SU-DHL-6 (cell line): ENCODE measurements at regions not wholly inside any gene's neighbourhood (a gene's known extent, or its start where the extent isn't known, plus 50 kb on each side); places are given as distances from the start of the nearest gene placed in this dataset.

ENCODE experiments used
- H2AFZ ChIP-seq: fragments of 200-600 bp; sonication (generic); 2 replicates; pipeline ENCODE4 v1.6.1; 2014; ENCODE audit warnings: low read depth, mild to moderate bottlenecking, moderate library complexity, mixed read lengths, antibody characterized with exemption, low read length; ENCODE audit not compliant: severe bottlenecking
- H3F3A ChIP-seq: fragments of 200-600 bp; shearing (Covaris generic); 2 replicates; pipeline ENCODE4 v1.6.0; 2016; ENCODE audit warnings: antibody characterized with exemption, mild to moderate bottlenecking; ENCODE audit not compliant: insufficient read depth
- H3K27ac ChIP-seq: fragments of 200-600 bp; sonication (generic); 2 replicates; pipeline ENCODE4 v1.5.1; 2016; ENCODE audit warnings: low read depth, mild to moderate bottlenecking, low read length, moderate library complexity, mixed read lengths
- H3K27me3 ChIP-seq: fragments of 200-600 bp; sonication (generic), shearing (Covaris generic); 2 replicates; pipeline ENCODE4 v1.6.0; 2014; ENCODE audit warnings: mild to moderate bottlenecking, low read length
- H3K36me3 ChIP-seq: fragments of 200-600 bp; sonication (generic); 2 replicates; pipeline ENCODE4 v1.6.1; 2014; ENCODE audit warnings: mild to moderate bottlenecking, low read length, mixed read lengths
- H3K4me2 ChIP-seq: fragments of 300-600, 200-600 bp; shearing (Covaris generic), sonication (generic); 2 replicates; pipeline ENCODE4 v1.6.0; 2014; ENCODE audit warnings: low read length, low read depth, mild to moderate bottlenecking; ENCODE audit not compliant: poor library complexity, severe bottlenecking
- H3K4me3 ChIP-seq: fragments of 200-600 bp; sonication (generic); 2 replicates; pipeline ENCODE4 v1.5.1; 2014; ENCODE audit warnings: antibody characterized with exemption, low read length, mild to moderate bottlenecking, mixed read lengths; ENCODE audit not compliant: insufficient read depth, poor library complexity, severe bottlenecking
- H3K79me2 ChIP-seq: fragments of 200-600 bp; sonication (generic); 2 replicates; pipeline ENCODE4 v1.6.1; 2014; ENCODE audit warnings: mild to moderate bottlenecking, low read length, moderate library complexity; ENCODE audit not compliant: insufficient read depth
- H3K9ac ChIP-seq: fragments of 200-600 bp; sonication (generic); 2 replicates; pipeline ENCODE4 v1.7.0; 2014; ENCODE audit warnings: mild to moderate bottlenecking, low read length
- H3K9me2 ChIP-seq: fragments of 200-600 bp; sonication (generic); replicated peaks from 2 replicates; pipeline ENCODE4 v1.6.1; 2014; ENCODE audit warnings: low read length; ENCODE audit not compliant: insufficient read depth
- H3K9me3 ChIP-seq: fragments of 200-600 bp; sonication (generic); 2 replicates; pipeline ENCODE4 v1.6.1; 2014; ENCODE audit warnings: low read length, mixed read lengths; ENCODE audit not compliant: insufficient read depth
- H4K20me1 ChIP-seq: fragments of 200-600 bp; sonication (generic); 2 replicates; pipeline ENCODE4 v1.6.1; 2014; ENCODE audit warnings: low read depth, mild to moderate bottlenecking, antibody characterized with exemption, low read length, moderate library complexity, mixed read lengths
- CTCF ChIP-seq: fragments of 200-600 bp; sonication (generic); IDR thresholded peaks from one replicate; pipeline ENCODE4 v1.5.1; 2017; ENCODE audit warnings: antibody characterized with exemption, mild to moderate bottlenecking, low read length, moderate library complexity; ENCODE audit not compliant: insufficient read depth, poor library complexity, severe bottlenecking
- EZH2phosphoT487 ChIP-seq: fragments of 200-600 bp; sonication (generic), shearing (Covaris generic); conservative IDR thresholded peaks from 2 replicates; pipeline ENCODE4 v1.6.1; 2018; ENCODE audit warnings: mild to moderate bottlenecking, antibody characterized with exemption, low read length, moderate library complexity, mixed read lengths

GRCh38 chr5:4730279-4730678 lies 409.9 kb upstream of the ADAMTS16 start:
- H3K9me3 ChIP-seq: no peaks in the 10 kb centered on the region

GRCh38 chr5:4734348-4734747 lies 405.8 kb upstream of the ADAMTS16 start:
- Histone ChIP-seq H4K20me1 (no peaks in the 10 kb centered on the region), H2AFZ (no peak overlapping the region), H3K9me2 (no peaks in the 10 kb centered on the region), H3K27me3 (no peaks in the 10 kb centered on the region), H3K4me2 (no peak overlapping the region), H3K9ac (no peak overlapping the region), H3K79me2 (no peaks in the 10 kb centered on the region), H3K4me3 (no peak overlapping the region), H3K9me3 (no peaks in the 10 kb centered on the region), H3K36me3 (no peaks in the 10 kb centered on the region), H3K27ac (no peak overlapping the region), H3F3A (no peaks in the 10 kb centered on the region)
- TF ChIP-seq EZH2phosphoT487 (no peak), CTCF (no peak)

More at GRCh38 chr5:4730279-4730678, 409.9 kb upstream of the ADAMTS16 start:
- Histone ChIP-seq H3K4me2 (no peak overlapping the region), H3K36me3 (0 out of 2 replicates have a peak, but pooled peaks cover 5% of the 10 kb centered on the region), H3K9me2 (no peaks in the 10 kb centered on the region), H2AFZ (no peak overlapping the region), H3F3A (peaks cover 7% of the 10 kb centered on the region), H3K27me3 (no peaks in the 10 kb centered on the region), H3K27ac (no peak overlapping the region), H4K20me1 (no peaks in the 10 kb centered on the region), H3K4me3 (no peak overlapping the region), H3K9ac (no peak overlapping the region), H3K79me2 (no peaks in the 10 kb centered on the region)
- no peak for TF ChIP-seq EZH2phosphoT487
- TF ChIP-seq CTCF: no peak

- Histone ChIP-seq H3K9ac (no peak overlapping the region), H4K20me1 (no peaks in the 10 kb centered on the region), H3K9me3 (no peaks in the 10 kb centered on the region), H2AFZ (no peak overlapping the region), H3K79me2 (no peaks in the 10 kb centered on the region), H3K27ac (no peak overlapping the region), H3K4me2 (no peak overlapping the region), H3F3A (no peaks in the 10 kb centered on the region), H3K36me3 (no peaks in the 10 kb centered on the region), H3K9me2 (no peaks in the 10 kb centered on the region), H3K4me3 (no peak overlapping the region), H3K27me3 (no peaks in the 10 kb centered on the region)
- TF ChIP-seq EZH2phosphoT487: no peak
Observed at GRCh38 chr5:4735261-4735660, 404.9 kb upstream of the ADAMTS16 start.

GRCh38 chr5:4737868-4738267 lies 402.3 kb upstream of the ADAMTS16 start:
- Histone ChIP-seq H3K4me2 (no peak overlapping the region), H3K27ac (no peak overlapping the region), H3K36me3 (no peaks in the 10 kb centered on the region), H3K9me2 (no peaks in the 10 kb centered on the region), H3K9me3 (no peaks in the 10 kb centered on the region), H2AFZ (no peak overlapping the region), H3F3A (no peaks in the 10 kb centered on the region), H3K4me3 (no peak overlapping the region), H3K79me2 (no peaks in the 10 kb centered on the region), H4K20me1 (no peaks in the 10 kb centered on the region), H3K9ac (no peak overlapping the region), H3K27me3 (no peaks in the 10 kb centered on the region)
- TF ChIP-seq EZH2phosphoT487 (no peak), CTCF (no peak)
